HCEC 1CT (cell line): ENCODE measurements at regions not wholly inside any gene's neighbourhood (a gene's known extent, or its start where the extent isn't known, plus 50 kb on each side); places are given as distances from the start of the nearest gene placed in this dataset.

Experiments used
- DNase-seq: peaks from one replicate; pipeline ENCODE4 v3.0.0-alpha.2; 2017

DNA sequence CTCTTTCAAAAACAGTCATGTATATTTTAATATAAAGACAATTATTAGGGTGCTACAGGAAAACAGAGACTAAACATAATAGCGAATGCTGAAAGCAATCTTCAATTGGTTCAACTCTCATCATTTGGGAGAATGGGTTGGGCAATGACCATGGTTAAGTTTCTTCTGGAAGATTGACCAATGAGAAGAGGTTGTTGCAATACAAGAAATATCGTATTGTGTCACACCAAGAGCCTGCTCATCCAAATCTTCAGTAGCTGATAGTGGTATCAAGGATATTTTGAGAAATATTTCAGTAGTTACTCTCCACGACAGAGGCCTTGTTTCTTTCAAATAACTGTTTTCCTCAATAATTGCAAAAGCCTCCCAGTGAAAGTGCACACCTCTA lies 83.0 kb upstream of the FNDC3A start:
- peak; percentile 38 for DNase-seq

DNA sequence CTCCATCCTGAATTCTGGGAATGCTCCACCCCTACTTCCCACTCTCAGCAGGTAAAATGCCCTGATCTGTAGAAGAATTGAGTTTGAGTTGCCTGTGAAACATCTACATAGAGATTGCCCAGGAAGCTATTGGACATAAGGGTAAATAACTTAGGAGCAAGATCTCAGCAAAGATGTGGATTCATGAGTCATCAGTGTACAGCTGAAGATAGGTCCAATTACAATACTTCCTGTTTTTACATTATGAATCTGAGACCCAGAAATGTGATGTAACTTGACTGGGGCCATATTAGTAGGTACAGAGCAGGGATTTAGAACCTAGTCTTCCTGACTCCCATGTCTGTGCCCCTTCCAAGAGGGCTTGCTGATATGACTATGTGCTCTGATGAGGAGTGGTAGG lies 79.4 kb upstream of the FNDC3A start:
- DNase-seq, result peak; percentile 81

DNA sequence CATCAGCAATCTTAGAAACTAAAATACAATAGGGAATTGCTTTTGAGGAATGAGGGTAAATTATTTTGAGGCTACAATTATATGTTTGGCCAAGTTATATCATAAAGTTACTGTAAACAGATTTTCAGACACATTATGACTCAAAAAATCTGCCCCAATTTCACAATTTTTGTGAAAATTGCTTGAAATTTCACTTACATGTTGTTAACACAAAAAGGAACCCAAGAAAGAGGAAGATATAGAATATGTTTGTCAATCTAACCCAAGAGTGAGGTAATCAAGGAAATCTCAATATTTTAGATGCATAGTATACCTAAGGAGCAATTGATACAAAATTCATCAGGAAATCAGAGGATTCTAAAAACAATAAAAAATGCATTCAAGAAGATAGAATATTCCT lies 73.9 kb upstream of the FNDC3A start:
- no peak for DNase-seq

DNA sequence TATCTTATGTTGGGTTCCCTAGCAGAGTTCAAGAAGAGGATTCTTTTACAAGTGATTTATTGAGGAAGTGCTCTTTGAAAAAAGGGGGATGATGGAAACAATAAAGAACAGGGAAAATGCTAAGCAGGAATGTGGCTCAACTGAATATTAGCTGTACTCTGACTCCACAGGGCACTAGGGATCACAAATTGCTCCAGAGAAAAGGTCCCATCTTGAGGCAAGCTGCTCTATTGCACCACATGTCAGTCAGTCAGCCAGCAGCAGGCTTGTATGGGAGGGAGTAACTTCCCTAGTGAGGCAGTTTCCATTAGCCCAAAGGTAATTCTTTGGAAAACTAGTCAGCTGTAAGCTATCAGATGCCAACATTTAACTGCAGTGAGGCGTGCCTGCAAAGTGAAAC lies 73.3 kb upstream of the FNDC3A start:
- peak; percentile 63 for DNase-seq

DNA sequence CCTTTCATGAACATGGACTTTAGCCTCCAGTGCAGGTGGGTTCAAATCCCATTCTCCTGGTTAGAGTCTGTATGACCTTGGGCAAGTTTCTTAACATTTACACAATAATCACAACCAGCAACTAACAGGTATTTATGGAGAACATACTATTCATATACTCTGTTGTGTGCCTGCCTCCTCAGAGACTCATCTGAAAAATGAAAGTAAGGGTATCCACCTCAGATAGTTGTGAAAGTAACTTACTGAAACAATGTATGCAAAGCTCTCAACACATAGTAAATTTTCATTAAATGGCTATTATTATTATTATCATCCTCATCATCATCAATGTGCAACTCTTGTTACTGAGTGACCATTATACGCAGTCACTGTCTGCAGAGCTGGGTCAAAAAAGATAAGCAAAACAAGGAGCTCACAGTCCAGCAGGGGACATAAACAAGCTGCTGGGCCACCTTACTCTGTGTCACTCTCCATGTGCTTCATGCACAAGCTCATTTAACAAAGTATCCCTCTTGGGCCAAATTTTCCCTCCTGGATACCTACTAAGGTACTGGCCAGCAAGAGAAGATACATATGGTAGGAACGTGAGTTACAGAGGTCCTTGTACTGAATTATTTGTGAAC lies 70.9 kb upstream of the FNDC3A start:
- no peak for DNase-seq

DNA sequence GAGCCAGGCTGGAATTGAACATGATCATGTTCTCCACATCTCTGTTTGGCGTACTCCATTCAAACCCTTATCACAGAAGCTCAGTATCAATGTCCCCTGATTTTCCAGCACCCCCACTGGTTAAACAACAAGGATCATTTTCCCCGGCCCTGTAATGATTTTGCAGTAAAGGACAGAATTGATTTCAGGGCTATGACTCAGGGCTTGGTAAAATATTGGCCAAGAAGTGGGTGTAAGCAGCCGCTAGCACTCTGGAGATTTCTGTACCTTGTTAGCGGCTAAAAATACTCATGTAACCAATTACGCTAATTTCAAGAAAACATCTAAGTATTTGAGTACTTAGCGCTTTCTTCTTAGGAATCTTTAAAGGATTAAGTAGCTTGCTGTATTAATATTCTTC lies 69.5 kb upstream of the FNDC3A start:
- no peak for DNase-seq

DNA sequence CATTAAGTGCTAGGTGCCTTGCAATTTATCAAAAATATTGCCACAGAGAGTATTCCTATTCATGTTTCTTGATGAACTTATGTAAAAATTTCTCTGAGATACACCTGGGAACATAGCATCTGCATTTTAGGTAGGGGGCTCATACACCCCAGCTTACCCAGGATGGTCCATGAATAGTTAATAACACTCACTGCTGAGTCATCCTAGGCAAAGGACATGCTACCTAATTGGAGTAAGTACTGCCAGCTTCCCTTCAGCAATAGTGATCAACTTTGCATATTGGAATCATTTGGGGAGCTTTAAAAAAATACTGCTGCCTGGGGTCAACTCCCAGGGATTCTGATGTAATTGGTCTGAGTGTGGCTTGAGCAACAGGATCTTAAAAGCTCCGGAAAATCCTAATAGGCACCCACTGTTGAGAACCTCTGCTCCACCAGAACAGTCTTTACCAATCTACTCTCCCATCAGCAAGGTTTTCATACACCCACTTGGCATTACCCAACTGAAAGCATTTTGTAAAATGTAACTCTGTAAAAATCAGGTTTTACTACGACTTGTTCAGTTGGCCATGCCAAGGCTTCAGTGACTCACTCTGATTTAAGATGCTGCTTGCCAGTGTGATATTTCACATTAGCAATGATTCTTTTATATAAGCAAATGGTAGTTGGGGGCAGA lies 67.2 kb upstream of the FNDC3A start:
- peak; percentile 35 for DNase-seq

DNA sequence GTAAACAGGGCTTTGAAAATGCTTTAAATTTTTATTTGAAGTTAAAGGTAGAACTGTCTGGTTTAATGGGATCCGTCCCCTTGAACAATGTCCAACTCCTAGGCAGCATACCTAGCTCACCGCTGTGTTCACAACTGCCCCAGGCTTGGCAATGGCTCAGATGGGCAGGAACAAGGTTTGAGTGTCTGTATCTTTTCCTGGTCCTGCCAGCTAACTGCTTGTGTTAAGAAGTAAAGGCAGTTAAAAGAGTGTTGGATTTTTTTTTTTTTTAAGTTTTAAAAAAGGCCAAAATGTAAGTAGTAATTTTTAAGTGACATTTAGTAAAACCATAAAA lies 66.7 kb upstream of the FNDC3A start:
- DNase-seq, result no peak

DNA sequence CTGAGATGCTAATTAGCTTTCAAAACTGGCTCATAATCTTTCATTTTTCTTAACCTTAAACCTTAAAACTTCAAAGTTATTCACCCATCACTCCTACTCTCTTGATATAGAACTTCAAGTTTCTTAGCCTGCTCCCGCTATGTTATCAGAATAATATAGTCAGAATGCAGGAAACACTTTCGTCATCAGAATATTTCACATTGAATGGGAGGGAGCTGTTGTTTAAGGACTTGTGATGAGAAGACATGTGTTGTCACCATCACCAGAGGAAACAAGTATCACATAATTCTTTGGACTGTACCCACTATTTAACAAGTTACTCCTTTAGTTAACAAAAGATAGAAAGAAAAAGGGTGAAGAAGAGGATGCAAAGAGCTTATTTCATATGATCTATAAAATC lies 65.0 kb upstream of the FNDC3A start:
- no peak for DNase-seq

DNA sequence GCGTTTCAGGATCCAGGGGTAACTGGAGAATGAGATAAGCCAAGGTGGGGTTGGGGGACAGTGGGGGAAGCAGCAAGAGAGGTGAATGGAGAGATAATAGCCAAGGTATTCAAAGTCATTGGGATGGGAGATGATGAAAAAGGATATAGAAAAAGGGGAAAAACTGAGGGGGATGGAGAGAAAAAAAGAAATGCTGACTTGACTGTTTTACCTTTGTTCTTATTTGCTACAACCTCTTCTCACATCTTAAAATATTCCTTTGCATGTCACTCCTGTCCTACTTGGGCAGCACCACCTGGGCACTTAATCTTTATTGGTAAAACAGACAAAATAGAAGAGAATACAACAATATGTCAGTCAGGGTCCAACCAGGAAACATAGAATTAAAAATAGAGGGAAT lies 56.0 kb upstream of the FNDC3A start:
- DNase-seq, result no peak

DNA sequence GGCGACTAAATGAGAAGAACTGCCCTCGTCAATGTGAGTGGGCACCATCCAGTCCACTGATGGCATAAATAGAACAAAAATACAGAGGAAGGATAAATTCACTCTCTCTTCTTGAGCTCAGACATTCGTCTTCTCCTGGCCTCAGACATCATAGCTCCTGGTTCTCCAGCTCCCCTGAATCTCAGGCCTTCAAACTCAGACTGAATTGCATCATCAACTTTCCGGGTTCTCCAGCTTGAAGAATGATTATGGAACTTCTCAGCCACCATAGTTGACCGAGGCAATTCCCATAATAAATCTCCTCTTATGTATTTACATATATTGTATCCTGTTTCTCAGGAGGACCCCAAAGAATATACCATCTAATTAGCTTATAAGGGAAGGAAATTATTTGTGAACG lies 55.0 kb upstream of the FNDC3A start:
- DNase-seq, result no peak

DNA sequence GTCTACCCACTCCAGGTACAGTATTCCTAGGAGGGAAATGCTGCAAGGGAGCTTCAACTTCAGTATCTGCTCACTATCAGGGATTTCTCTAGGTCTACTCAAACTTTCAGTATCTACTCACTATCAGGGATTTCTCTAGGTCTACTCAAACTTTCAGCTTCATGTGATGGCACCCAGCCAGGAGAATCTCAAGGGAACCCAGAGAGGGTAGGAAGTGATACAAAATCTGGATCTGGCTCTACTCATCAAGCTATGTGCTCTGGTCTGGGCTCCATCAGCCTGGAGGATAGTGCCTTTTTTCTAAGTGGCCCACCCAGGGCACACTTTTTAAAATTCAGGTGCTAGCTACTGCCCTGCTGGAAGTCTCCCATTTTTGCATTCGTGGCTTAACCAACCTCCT lies 52.3 kb upstream of the FNDC3A start:
- DNase-seq, result no peak

DNA sequence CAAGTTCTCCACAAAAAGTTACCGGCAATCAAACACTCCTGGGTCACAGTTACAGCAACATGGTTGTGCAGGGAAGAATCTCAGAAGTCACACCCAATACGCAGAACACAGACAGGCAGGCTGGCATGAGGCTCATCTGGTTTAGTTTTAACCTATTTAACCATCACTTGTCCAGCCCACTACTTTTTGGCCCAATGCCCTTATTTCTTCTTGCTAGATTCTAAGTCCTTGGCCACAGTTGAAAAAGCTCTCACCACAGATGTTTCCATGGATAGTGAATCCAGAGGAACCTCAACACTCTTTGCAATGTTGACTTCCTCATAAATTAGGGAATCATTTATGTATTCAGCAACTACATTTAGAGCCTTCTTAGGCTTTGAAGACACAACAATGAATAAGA lies 50.7 kb upstream of the FNDC3A start:
- no peak for DNase-seq
